BLaER1 treated with 17β-estradiol and CSF1 and Interleukin-3, amounts not matched to agents 10 nM and 100 nM (cell line): ENCODE measurements at regions not wholly inside any gene's neighbourhood (a gene's known extent, or its start where the extent isn't known, plus 50 kb on each side); places are given as distances from the start of the nearest gene placed in this dataset.

Source experiments
- H3K27ac ChIP-seq, 11 experiments: shearing (Covaris generic); formaldehyde crosslinking; 2 replicates each; pipeline ENCODE4 v1.8.1; 2022
- H3K27me3 ChIP-seq, 11 experiments: shearing (Covaris generic); formaldehyde crosslinking; 2 replicates each; pipeline ENCODE4 v1.8.1; 2022
- H3K36me3 ChIP-seq, 11 experiments: shearing (Covaris generic); formaldehyde crosslinking; 2 replicates each; pipeline ENCODE4 v1.8.1; 2022
- H3K4me1 ChIP-seq, 10 experiments: shearing (Covaris generic); formaldehyde crosslinking; 2 replicates each; pipeline ENCODE4 v1.8.1; 2022
- H3K4me2 ChIP-seq, 11 experiments: shearing (Covaris generic); formaldehyde crosslinking; 2 replicates each; pipeline ENCODE4 v1.8.1; 2022
- H3K4me3 ChIP-seq, 10 experiments: shearing (Covaris generic); formaldehyde crosslinking; 2 replicates each; pipeline ENCODE4 v1.8.1; 2022
- H3K9ac ChIP-seq, 11 experiments: shearing (Covaris generic); formaldehyde crosslinking; 2 replicates each; pipeline ENCODE4 v1.8.1; 2022
- H3K9me3 ChIP-seq, 11 experiments: shearing (Covaris generic); formaldehyde crosslinking; replicated peaks in 1 of 11; 2 replicates each; pipeline ENCODE4 v1.8.1; 2022
- H4K20me1 ChIP-seq, 11 experiments: shearing (Covaris generic); formaldehyde crosslinking; 2 replicates each; pipeline ENCODE4 v1.8.1; 2022
- Cebpa-rat ChIP-seq, 11 experiments: shearing (Covaris generic); IDR thresholded peaks; 2 replicates each; pipeline ENCODE4 v1.8.1; 2022

- Histone ChIP-seq H3K27me3 (no peaks in the 10 kb centered on the region), H3K4me3 (no peak overlapping the region), H3K4me1 (peaks cover 0 to 7% (median 2%) of the 10 kb centered on the region in 10 experiments; a peak in 3 of 20 replicates), H3K27ac (no peak overlapping the region), H3K9me3 (no peaks in the 10 kb centered on the region), H3K36me3 (no peaks in the 10 kb centered on the region), H4K20me1 (no peaks in the 10 kb centered on the region), H3K9ac (no peak overlapping the region), H3K4me2 (peak overlapping the region in 1 of 11 experiments; percentile 22; a peak in 2 of 22 replicates)
- TF ChIP-seq Cebpa-rat (IDR thresholded peaks at IDR 0.05): no peak
Measured at GRCh38 chr4:115866364-115866896, 753.0 kb upstream of the NDST4 start.

GRCh38 chr4:115865736-115866135 lies 752.3 kb upstream of the NDST4 start:
- Histone ChIP-seq H3K27me3 (no peaks in the 10 kb centered on the region), H3K9me3 (no peaks in the 10 kb centered on the region), H3K4me2 (no peak overlapping the region), H3K4me3 (no peak overlapping the region), H3K36me3 (no peaks in the 10 kb centered on the region), H4K20me1 (no peaks in the 10 kb centered on the region), H3K27ac (no peak overlapping the region), H3K9ac (no peak overlapping the region), H3K4me1 (peaks cover 0 to 7% (median 2%) of the 10 kb centered on the region in 10 experiments; a peak in 3 of 20 replicates)
- no peak for TF ChIP-seq Cebpa-rat (IDR thresholded peaks at IDR 0.05)

GRCh38 chr4:115852767-115853091 lies 739.3 kb upstream of the NDST4 start:
- Histone ChIP-seq H4K20me1 (no peaks in the 10 kb centered on the region), H3K4me2 (no peak overlapping the region), H3K27me3 (no peaks in the 10 kb centered on the region), H3K9ac (no peak overlapping the region), H3K36me3 (no peaks in the 10 kb centered on the region), H3K4me1 (no peaks in the 10 kb centered on the region), H3K9me3 (no peaks in the 10 kb centered on the region), H3K4me3 (no peak overlapping the region), H3K27ac (no peak overlapping the region)
- TF ChIP-seq Cebpa-rat (IDR thresholded peaks at IDR 0.05): no peak

GRCh38 chr4:115851918-115852766 lies 738.7 kb upstream of the NDST4 start:
- no peaks in the 10 kb centered on the region for H3K4me1 ChIP-seq
- H3K9ac ChIP-seq: no peak overlapping the region

GRCh38 chr4:115850799-115851509 lies 737.5 kb upstream of the NDST4 start:
- no peak overlapping the region for H3K27ac ChIP-seq
- no peak overlapping the region for H3K4me3 ChIP-seq

More at GRCh38 chr4:115851918-115852766, 738.7 kb upstream of the NDST4 start:
- Histone ChIP-seq H3K4me3 (no peak overlapping the region), H3K4me2 (no peak overlapping the region), H3K9me3 (no peaks in the 10 kb centered on the region), H3K27ac (no peak overlapping the region), H3K36me3 (no peaks in the 10 kb centered on the region), H4K20me1 (no peaks in the 10 kb centered on the region), H3K27me3 (no peaks in the 10 kb centered on the region)
- no peak for TF ChIP-seq Cebpa-rat (IDR thresholded peaks at IDR 0.05)

GRCh38 chr4:115844180-115844579 lies 730.8 kb upstream of the NDST4 start:
- H3K9me3 ChIP-seq: peaks cover 0 to 9% (median 2%) of the 10 kb centered on the region in 11 experiments; a peak in 5 of 22 replicates
- H4K20me1 ChIP-seq: no peaks in the 10 kb centered on the region
- H3K4me1 ChIP-seq: no peaks in the 10 kb centered on the region
- no peaks in the 10 kb centered on the region for H3K27me3 ChIP-seq
- no peak overlapping the region for H3K27ac ChIP-seq
- H3K36me3 ChIP-seq: no peaks in the 10 kb centered on the region
- no peak for TF ChIP-seq Cebpa-rat (IDR thresholded peaks at IDR 0.05)
- no peak overlapping the region for H3K4me3 ChIP-seq
- no peak overlapping the region for H3K9ac ChIP-seq
- no peak overlapping the region for H3K4me2 ChIP-seq

More at GRCh38 chr4:115850799-115851509, 737.5 kb upstream of the NDST4 start:
- H3K9me3 ChIP-seq: no peaks in the 10 kb centered on the region
- no peak overlapping the region for H3K9ac ChIP-seq
- H3K27me3 ChIP-seq: no peaks in the 10 kb centered on the region
- no peaks in the 10 kb centered on the region for H4K20me1 ChIP-seq
- H3K4me2 ChIP-seq: no peak overlapping the region
- no peaks in the 10 kb centered on the region for H3K36me3 ChIP-seq
- no peaks in the 10 kb centered on the region for H3K4me1 ChIP-seq
- TF ChIP-seq Cebpa-rat (IDR thresholded peaks at IDR 0.05): no peak

- Histone ChIP-seq H3K27ac (no peak overlapping the region), H3K36me3 (no peaks in the 10 kb centered on the region), H3K9ac (no peak overlapping the region), H3K9me3 (peaks cover 0 to 15% (median 10%) of the 10 kb centered on the region in 11 experiments; a peak in 9 of 22 replicates), H3K27me3 (no peaks in the 10 kb centered on the region), H4K20me1 (no peaks in the 10 kb centered on the region), H3K4me2 (no peak overlapping the region), H3K4me1 (no peaks in the 10 kb centered on the region), H3K4me3 (no peak overlapping the region)
- TF ChIP-seq Cebpa-rat (IDR thresholded peaks at IDR 0.05): no peak
Measured at GRCh38 chr4:115841871-115842270, 728.5 kb upstream of the NDST4 start.

- no peak for TF ChIP-seq Cebpa-rat (IDR thresholded peaks at IDR 0.05)
- no peak overlapping the region for H3K4me3 ChIP-seq
- H3K4me1 ChIP-seq: 0 out of 20 replicates have a peak, but pooled peaks cover 0 to 8% (median 0%) of the 10 kb centered on the region in 10 experiments
- no peaks in the 10 kb centered on the region for H3K27me3 ChIP-seq
- H3K27ac ChIP-seq: peak overlapping the region in 3 of 11 experiments; percentile 2 to 44 (median 35); a peak in 3 of 22 replicates
- no peaks in the 10 kb centered on the region for H4K20me1 ChIP-seq
- H3K4me2 ChIP-seq: peak overlapping the region in 2 of 11 experiments; percentile 4 to 5; a peak in 1 of 22 replicates
- H3K36me3 ChIP-seq: no peaks in the 10 kb centered on the region
- peaks cover 0 to 26% (median 15%) of the 10 kb centered on the region in 11 experiments; a peak in 17 of 22 replicates for H3K9me3 ChIP-seq
- no peak overlapping the region for H3K9ac ChIP-seq
Measured at GRCh38 chr4:115834441-115834840, 721.0 kb upstream of the NDST4 start.

- Histone ChIP-seq H3K9me3 (no peaks in the 10 kb centered on the region), H3K4me2 (no peak overlapping the region), H3K9ac (no peak overlapping the region), H3K36me3 (no peaks in the 10 kb centered on the region), H3K4me1 (no peaks in the 10 kb centered on the region), H3K4me3 (no peak overlapping the region), H3K27me3 (no peaks in the 10 kb centered on the region), H3K27ac (no peak overlapping the region), H4K20me1 (no peaks in the 10 kb centered on the region)
- TF ChIP-seq Cebpa-rat (IDR thresholded peaks at IDR 0.05): peak in 1 of 11 experiments; percentile 50; a peak in 1 of 22 replicates
Measured at GRCh38 chr4:115824630-115825029, 711.2 kb upstream of the NDST4 start.
